ENCODE measurements at regions not wholly inside any gene's neighbourhood (a gene's known extent, or its start where the extent isn't known, plus 50 kb on each side); places are given as distances from the start of the nearest gene placed in this dataset.

- TF ChIP-seq CTCF (IDR thresholded peaks at IDR 0.05), result no peak
- TF ChIP-seq EP300 (IDR thresholded peaks at IDR 0.05; ENCODE audit: borderline replicate concordance in 1 of 2, low read depth in 1 of 2, low read length in 1 of 2), result no peak
- no peak for TF ChIP-seq MXI1 (IDR thresholded peaks at IDR 0.05; ENCODE audit: low read depth, low read length)
These were observed 459.2 kb downstream of the RNF144B start for GRCh38 chr6:18846327-18846726.
